ENCODE measurements at regions not wholly inside any gene's neighbourhood (a gene's known extent, or its start where the extent isn't known, plus 50 kb on each side); places are given as distances from the start of the nearest gene placed in this dataset.

- Histone ChIP-seq H3K4me1 (replicated peaks) (no peaks in the 10 kb centered on the region), H3K27me3 (replicated peaks; ENCODE audit: insufficient read depth) (no peaks in the 10 kb centered on the region), H3K9me3 (no peaks in the 10 kb centered on the region), H3K27ac (no peak overlapping the region), H3K36me3 (no peaks in the 10 kb centered on the region), H3K4me3 (no peak overlapping the region)
- intact Hi-C loops (cut with DNase I) = no loop called here
- DNase-seq (ENCODE audit: low spot score) = no peak
- whole genome bisulfite sequencing = 62% methylated on average over 8 of the region's 8 CpGs
- TF ChIP-seq CTCF (IDR thresholded peaks at IDR 0.05) (no peak), POLR2AphosphoS5 (IDR thresholded peaks at IDR 0.05) (no peak), POLR2A (IDR thresholded peaks at IDR 0.05) (no peak)
Observed at GRCh38 chr7:69162931-69163670, 435.2 kb upstream of the AUTS2 start.

GRCh38 chr7:69166979-69167516 lies 431.2 kb upstream of the AUTS2 start:
- TF ChIP-seq CTCF (IDR thresholded peaks at IDR 0.05) = no peak
- TF ChIP-seq POLR2A (IDR thresholded peaks at IDR 0.05) = no peak
- no peak for TF ChIP-seq POLR2AphosphoS5 (IDR thresholded peaks at IDR 0.05)
- H3K36me3 ChIP-seq = no peaks in the 10 kb centered on the region
- DNase-seq (ENCODE audit: low spot score) = no peak
- H3K9me3 ChIP-seq = no peaks in the 10 kb centered on the region
- WGBS = 44% methylated on average over 7 of the region's 7 CpGs
- no peak overlapping the region for H3K27ac ChIP-seq
- no peaks in the 10 kb centered on the region for H3K4me1 ChIP-seq (replicated peaks)
- no peak overlapping the region for H3K4me3 ChIP-seq
- no peaks in the 10 kb centered on the region for H3K27me3 ChIP-seq (replicated peaks; ENCODE audit: insufficient read depth)
- intact Hi-C loops (cut with DNase I) = no loop called here

GRCh38 chr7:69169386-69169785 lies 428.9 kb upstream of the AUTS2 start:
- Histone ChIP-seq H3K4me3 (no peak overlapping the region), H3K27me3 (replicated peaks; ENCODE audit: insufficient read depth) (peaks cover 5% of the 10 kb centered on the region), H3K27ac (no peak overlapping the region), H3K36me3 (no peaks in the 10 kb centered on the region), H3K9me3 (no peaks in the 10 kb centered on the region), H3K4me1 (replicated peaks) (no peaks in the 10 kb centered on the region)
- TF ChIP-seq POLR2A (IDR thresholded peaks at IDR 0.05) (no peak), CTCF (IDR thresholded peaks at IDR 0.05) (no peak), POLR2AphosphoS5 (IDR thresholded peaks at IDR 0.05) (no peak)
- 53% methylated on average over 1 of the region's 1 CpG for WGBS
- no peak for DNase-seq (ENCODE audit: low spot score)
- intact Hi-C loops (cut with DNase I) = no loop called here

GRCh38 chr7:69172357-69173077 lies 425.8 kb upstream of the AUTS2 start:
- intact Hi-C loops (cut with DNase I) = no loop called here
- Histone ChIP-seq H3K4me1 (replicated peaks) (no peaks in the 10 kb centered on the region), H3K9me3 (no peaks in the 10 kb centered on the region), H3K4me3 (no peak overlapping the region), H3K27ac (no peak overlapping the region), H3K36me3 (no peaks in the 10 kb centered on the region), H3K27me3 (replicated peaks; ENCODE audit: insufficient read depth) (peaks cover 7% of the 10 kb centered on the region)
- no peak for DNase-seq (ENCODE audit: low spot score)
- no peak for TF ChIP-seq POLR2A (IDR thresholded peaks at IDR 0.05)
- TF ChIP-seq POLR2AphosphoS5 (IDR thresholded peaks at IDR 0.05) = no peak
- no peak for TF ChIP-seq CTCF (IDR thresholded peaks at IDR 0.05)
- WGBS = 90% methylated on average over 10 of the region's 10 CpGs
